ENCODE measurements at regions not wholly inside any gene's neighbourhood (a gene's known extent, or its start where the extent isn't known, plus 50 kb on each side); places are given as distances from the start of the nearest gene placed in this dataset.

GRCh38 chr16:11450136-11450535 is 104.9 kb downstream of the RMI2 start:
- TF ChIP-seq CTCF (IDR thresholded peaks at IDR 0.05), result no peak
- TF ChIP-seq POLR2A (IDR thresholded peaks at IDR 0.05), result no peak
- no peak for DNase-seq
- H3K36me3 ChIP-seq, result no peaks in the 10 kb centered on the region
- no peaks in the 10 kb centered on the region for H3K4me1 ChIP-seq
- H3K27me3 ChIP-seq, result no peaks in the 10 kb centered on the region
- no peak overlapping the region for H3K27ac ChIP-seq
- intact Hi-C loops (cut with DNase I; ENCODE audit: low total_unique reads), result no loop called here
- H3K9me3 ChIP-seq, result no peaks in the 10 kb centered on the region
- no peak overlapping the region for H3K4me3 ChIP-seq

- no peaks in the 10 kb centered on the region for H3K36me3 ChIP-seq
- no peak for DNase-seq
- peak overlapping the region; percentile 48 to 50 for H3K27ac ChIP-seq
- H3K9me3 ChIP-seq, result no peaks in the 10 kb centered on the region
- H3K4me1 ChIP-seq, result no peaks in the 10 kb centered on the region
- H3K4me3 ChIP-seq, result no peak overlapping the region
- no peak for TF ChIP-seq CTCF (IDR thresholded peaks at IDR 0.05)
- no peak for TF ChIP-seq POLR2A (IDR thresholded peaks at IDR 0.05)
- intact Hi-C loops (cut with DNase I; ENCODE audit: low total_unique reads), result no loop called here
- H3K27me3 ChIP-seq, result no peaks in the 10 kb centered on the region
Observed at GRCh38 chr16:11452298-11452697, 107.0 kb downstream of the RMI2 start.

DNA sequence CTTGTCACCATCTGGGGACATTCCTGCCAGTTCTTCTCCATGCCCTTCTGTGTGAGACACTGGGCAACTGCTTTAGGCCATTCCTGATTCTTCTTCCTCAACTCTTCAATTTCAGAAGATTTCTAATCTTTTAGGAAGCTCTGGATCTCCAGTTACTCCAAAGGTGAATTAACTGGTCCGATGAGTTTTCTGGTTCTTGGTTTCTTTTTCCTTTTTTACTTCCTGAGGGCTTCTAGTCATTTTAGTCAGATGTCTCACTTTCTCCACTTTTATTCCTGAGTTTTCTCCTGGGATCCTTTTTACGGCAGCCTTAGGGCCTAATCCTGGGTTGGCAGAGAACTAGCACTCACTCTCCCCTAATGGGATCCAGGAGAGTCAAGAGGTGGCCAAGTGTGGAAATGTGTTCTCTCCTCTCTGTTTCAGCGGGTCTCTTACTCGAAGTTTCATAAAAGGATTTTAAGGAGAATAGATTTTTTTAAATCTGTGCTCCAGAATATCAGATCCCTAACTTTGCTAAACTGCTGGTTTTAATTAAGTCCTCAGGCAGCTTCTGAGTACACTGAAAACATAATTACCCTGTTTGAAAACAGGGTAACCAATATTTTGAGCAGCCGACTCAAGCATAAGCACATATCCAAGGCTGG is 107.6 kb downstream of the RMI2 start:
- peak overlapping the region; percentile 48 to 50 for H3K27ac ChIP-seq
- no peaks in the 10 kb centered on the region for H3K4me1 ChIP-seq
- intact Hi-C loops (cut with DNase I; ENCODE audit: low total_unique reads), result no loop called here
- no peaks in the 10 kb centered on the region for H3K36me3 ChIP-seq
- DNase-seq, result peak in 1 of 2 donors; percentile 31
- no peak overlapping the region for H3K4me3 ChIP-seq
- no peaks in the 10 kb centered on the region for H3K27me3 ChIP-seq
- no peaks in the 10 kb centered on the region for H3K9me3 ChIP-seq
- TF ChIP-seq POLR2A (IDR thresholded peaks at IDR 0.05), result no peak
- no peak for TF ChIP-seq CTCF (IDR thresholded peaks at IDR 0.05)

DNA sequence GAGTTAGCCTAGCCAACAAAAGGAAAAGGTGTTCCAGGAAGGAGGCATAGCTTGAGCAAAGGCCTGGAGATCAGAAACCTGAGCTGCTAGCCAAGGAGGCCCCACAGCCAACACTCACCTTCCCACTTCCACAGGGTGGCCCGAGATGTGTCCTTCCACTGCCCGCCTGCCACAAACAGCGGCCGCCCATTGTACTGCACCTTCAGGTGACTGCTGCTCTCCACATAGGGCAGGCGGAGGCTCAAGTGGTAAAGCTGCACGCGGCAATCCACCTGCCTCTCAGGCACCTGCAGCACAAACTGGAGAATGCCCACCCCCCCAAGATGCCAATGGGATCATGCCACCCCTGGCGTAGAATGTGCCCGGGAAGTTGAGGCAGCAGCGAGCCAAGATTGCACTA is 111.5 kb downstream of the RMI2 start:
- Histone ChIP-seq H3K36me3 (no peaks in the 10 kb centered on the region), H3K4me1 (no peaks in the 10 kb centered on the region), H3K27me3 (no peaks in the 10 kb centered on the region), H3K4me3 (no peak overlapping the region), H3K27ac (no peak overlapping the region), H3K9me3 (no peaks in the 10 kb centered on the region)
- TF ChIP-seq POLR2A (IDR thresholded peaks at IDR 0.05) (no peak), CTCF (IDR thresholded peaks at IDR 0.05) (no peak)
- intact Hi-C loops (cut with DNase I; ENCODE audit: low total_unique reads), result no loop called here
- DNase-seq, result no peak

GRCh38 chr16:11459722-11460121 is 114.5 kb downstream of the RMI2 start:
- Histone ChIP-seq H3K27ac (no peak overlapping the region), H3K4me1 (no peaks in the 10 kb centered on the region), H3K9me3 (no peaks in the 10 kb centered on the region), H3K36me3 (no peaks in the 10 kb centered on the region), H3K27me3 (no peaks in the 10 kb centered on the region), H3K4me3 (no peak overlapping the region)
- DNase-seq, result no peak
- no peak for TF ChIP-seq CTCF (IDR thresholded peaks at IDR 0.05)
- no peak for TF ChIP-seq POLR2A (IDR thresholded peaks at IDR 0.05)
- intact Hi-C loops (cut with DNase I; ENCODE audit: low total_unique reads), result no loop called here

Measured in uterus (tissue), 3 donors.